Astrocyte (in vitro differentiated cells and primary cell): ENCODE measurements at regions not wholly inside any gene's neighbourhood (a gene's known extent, or its start where the extent isn't known, plus 50 kb on each side); places are given as distances from the start of the nearest gene placed in this dataset.

Experiments used
- DNase-seq: peaks from one replicate; pipeline ENCODE4 v3.0.0-alpha.2; 2010; ENCODE audit warnings: low read depth
- FAIRE-seq: peaks from 2 replicates; lab custom pipeline; 2011; peaks lifted over from hg19 to GRCh38; lab: Jason Lieb, UNC
- H2AFZ ChIP-seq: 2 replicates; pipeline ENCODE4 v1.6.0; 2012; ENCODE audit warnings: low read depth, low read length, inconsistent platforms
- H3K27ac ChIP-seq: 2 replicates; pipeline ENCODE4 v1.5.1; 2011; ENCODE audit warnings: low read depth, low read length, inconsistent platforms
- H3K27me3 ChIP-seq: 2 replicates; pipeline ENCODE4 v1.6.0; 2011; ENCODE audit warnings: low read length, inconsistent platforms; ENCODE audit not compliant: insufficient read depth
- H3K36me3 ChIP-seq: 2 replicates; pipeline ENCODE4 v1.5.1; 2011; ENCODE audit warnings: low read length, inconsistent platforms; ENCODE audit not compliant: insufficient read depth
- H3K4me1 ChIP-seq: 2 replicates; pipeline ENCODE4 v1.5.1; 2011; ENCODE audit warnings: low read length, inconsistent platforms; ENCODE audit not compliant: insufficient read depth
- H3K4me2 ChIP-seq: 2 replicates; pipeline ENCODE4 v1.6.0; 2012; ENCODE audit warnings: low read length, inconsistent platforms
- H3K4me3 ChIP-seq: 2 replicates; pipeline ENCODE4 v1.5.1; 2011; ENCODE audit warnings: low read depth, mild to moderate bottlenecking, low read length, inconsistent platforms; ENCODE audit not compliant: insufficient read depth
- H3K79me2 ChIP-seq: 2 replicates; pipeline ENCODE4 v1.6.0; 2012; ENCODE audit warnings: mild to moderate bottlenecking, low read length, inconsistent platforms; ENCODE audit not compliant: insufficient read depth
- H3K9ac ChIP-seq: 2 replicates; pipeline ENCODE4 v1.6.0; 2012; ENCODE audit warnings: mild to moderate bottlenecking, low read length, inconsistent platforms
- H3K9me3 ChIP-seq: 2 replicates; pipeline ENCODE4 v1.5.1; 2012; ENCODE audit warnings: low read depth, mild to moderate bottlenecking, low read length, inconsistent platforms; ENCODE audit not compliant: insufficient read depth
- H4K20me1 ChIP-seq: 2 replicates; pipeline ENCODE4 v1.6.0; 2012; ENCODE audit warnings: low read length, inconsistent platforms; ENCODE audit not compliant: insufficient read depth
- H3K27ac Mint-ChIP-seq: one replicate; pipeline ENCODE4 v1.8.0; 2021; ENCODE audit warnings: mild to moderate bottlenecking, mixed read lengths; ENCODE audit not compliant: unreplicated experiment
- H3K27me3 Mint-ChIP-seq: one replicate; pipeline ENCODE4 v1.8.0; 2021; ENCODE audit warnings: low read depth, mixed read lengths; ENCODE audit not compliant: unreplicated experiment
- H3K36me3 Mint-ChIP-seq: one replicate; pipeline ENCODE4 v1.8.0; 2021; ENCODE audit warnings: low read depth, mixed read lengths; ENCODE audit not compliant: unreplicated experiment
- H3K4me1 Mint-ChIP-seq: one replicate; pipeline ENCODE4 v1.8.0; 2021; ENCODE audit warnings: low read depth, mixed read lengths; ENCODE audit not compliant: unreplicated experiment
- H3K4me3 Mint-ChIP-seq: one replicate; pipeline ENCODE4 v1.8.0; 2021; ENCODE audit warnings: mild to moderate bottlenecking, moderate library complexity, mixed read lengths; ENCODE audit not compliant: unreplicated experiment
- H3K9me3 Mint-ChIP-seq: one replicate; pipeline ENCODE4 v1.8.0; 2021; ENCODE audit warnings: mild to moderate bottlenecking, mixed read lengths; ENCODE audit not compliant: unreplicated experiment
- CTCF ChIP-seq: IDR thresholded peaks from 2 replicates; pipeline ENCODE4 v1.5.1; 2011; ENCODE audit warnings: low read depth, mild to moderate bottlenecking, inconsistent platforms, low read length, moderate library complexity; ENCODE audit not compliant: insufficient read depth
- EZH2 ChIP-seq: IDR thresholded peaks from 2 replicates; pipeline ENCODE4 v1.6.1; 2012; ENCODE audit warnings: mild to moderate bottlenecking, low read length, inconsistent platforms; ENCODE audit not compliant: insufficient read depth

- DNase-seq (no peak), FAIRE-seq (no peak)
- Histone ChIP-seq H3K4me2 (no peak overlapping the region), H3K9me3 (no peaks in the 10 kb centered on the region), H4K20me1 (no peaks in the 10 kb centered on the region), H3K27ac (no peak overlapping the region), H3K79me2 (no peaks in the 10 kb centered on the region), H2AFZ (no peak overlapping the region), H3K4me1 (no peaks in the 10 kb centered on the region), H3K9ac (no peak overlapping the region), H3K4me3 (no peak overlapping the region), H3K36me3 (no peaks in the 10 kb centered on the region), H3K27me3 (peaks cover 7% of the 10 kb centered on the region)
- TF ChIP-seq CTCF (no peak), EZH2 (no peak)
- H3K9me3 Mint-ChIP-seq = no peaks in the 10 kb centered on the region
- H3K4me1 Mint-ChIP-seq = peaks cover 1% of the 10 kb centered on the region
- H3K27ac Mint-ChIP-seq = no peak overlapping the region
- H3K27me3 Mint-ChIP-seq = peaks cover 2% of the 10 kb centered on the region
- H3K36me3 Mint-ChIP-seq = no peaks in the 10 kb centered on the region
- H3K4me3 Mint-ChIP-seq = no peak overlapping the region
Observed at GRCh38 chr11:15657264-15657663, 542.5 kb downstream of the INSC start.

- Histone ChIP-seq H2AFZ (no peak overlapping the region), H3K27me3 (peaks cover 4% of the 10 kb centered on the region), H3K36me3 (no peaks in the 10 kb centered on the region), H3K4me1 (peaks cover 8% of the 10 kb centered on the region), H3K27ac (no peak overlapping the region), H4K20me1 (no peaks in the 10 kb centered on the region), H3K79me2 (no peaks in the 10 kb centered on the region), H3K9ac (no peak overlapping the region), H3K4me2 (no peak overlapping the region), H3K4me3 (no peak overlapping the region), H3K9me3 (no peaks in the 10 kb centered on the region)
- Mint-ChIP-seq H3K27me3 (peaks cover 2% of the 10 kb centered on the region), H3K9me3 (no peaks in the 10 kb centered on the region), H3K36me3 (no peaks in the 10 kb centered on the region), H3K4me3 (no peak overlapping the region), H3K4me1 (peaks cover 12% of the 10 kb centered on the region), H3K27ac (no peak overlapping the region)
- no peak for TF ChIP-seq EZH2
- no peak for TF ChIP-seq CTCF
- DNase-seq (no peak), FAIRE-seq (no peak)
Observed at GRCh38 chr11:15660496-15660895, 545.8 kb downstream of the INSC start.

- FAIRE-seq = no peak
- H3K36me3 Mint-ChIP-seq = no peaks in the 10 kb centered on the region
Observed at GRCh38 chr11:15662285-15662684, 547.6 kb downstream of the INSC start.

More at GRCh38 chr11:15662285-15662684, 547.6 kb downstream of the INSC start:
- H3K9ac ChIP-seq = no peak overlapping the region
- H2AFZ ChIP-seq = no peak overlapping the region
- peaks cover 12% of the 10 kb centered on the region for H3K4me1 Mint-ChIP-seq
- DNase-seq = no peak
- H3K9me3 Mint-ChIP-seq = peaks cover 6% of the 10 kb centered on the region
- H3K27ac Mint-ChIP-seq = no peak overlapping the region
- H3K27me3 ChIP-seq = no peaks in the 10 kb centered on the region
- no peak overlapping the region for H3K4me3 Mint-ChIP-seq
- no peaks in the 10 kb centered on the region for H3K79me2 ChIP-seq
- H3K27me3 Mint-ChIP-seq = peaks cover 2% of the 10 kb centered on the region
- H3K4me1 ChIP-seq = peaks cover 12% of the 10 kb centered on the region
- no peak overlapping the region for H3K4me2 ChIP-seq
- H3K27ac ChIP-seq = no peak overlapping the region
- H3K9me3 ChIP-seq = no peaks in the 10 kb centered on the region
- no peaks in the 10 kb centered on the region for H3K36me3 ChIP-seq
- H3K4me3 ChIP-seq = no peak overlapping the region
- TF ChIP-seq EZH2 (no peak), CTCF (no peak)
- no peaks in the 10 kb centered on the region for H4K20me1 ChIP-seq
